Hepatocyte (in vitro differentiated cells): ENCODE measurements at regions not wholly inside any gene's neighbourhood (a gene's known extent, or its start where the extent isn't known, plus 50 kb on each side); places are given as distances from the start of the nearest gene placed in this dataset.

ENCODE experiments used
- DNase-seq: peaks from one replicate; pipeline ENCODE4 v3.0.0-alpha.2; 2016; ENCODE audit warnings: low spot score
- H2AFZ ChIP-seq: fragments of 200-600 bp; sonication (generic); 2 replicates; pipeline ENCODE4 v1.6.0; 2016; ENCODE audit warnings: antibody characterized with exemption, mild to moderate bottlenecking
- H3K27ac ChIP-seq: fragments of 200-600 bp; sonication (generic); 2 replicates; pipeline ENCODE4 v1.5.1; 2016; ENCODE audit warnings: mild to moderate bottlenecking
- H3K27me3 ChIP-seq: fragments of 200-600 bp; sonication (generic); 2 replicates; pipeline ENCODE4 v1.6.1; 2016
- H3K36me3 ChIP-seq: fragments of 200-600 bp; sonication (generic); replicated peaks from 2 replicates; pipeline ENCODE4 v1.5.1; 2016; ENCODE audit warnings: low read depth; ENCODE audit not compliant: insufficient read depth
- H3K4me1 ChIP-seq: fragments of 200-600 bp; sonication (generic); 2 replicates; pipeline ENCODE4 v1.5.1; 2016; ENCODE audit warnings: mild to moderate bottlenecking, moderate library complexity; ENCODE audit not compliant: insufficient read depth
- H3K4me2 ChIP-seq: fragments of 200-600 bp; sonication (generic); 2 replicates; pipeline ENCODE4 v1.6.0; 2016
- H3K4me3 ChIP-seq: fragments of 200-600 bp; sonication (generic); 2 replicates; pipeline ENCODE4 v1.5.1; 2016; ENCODE audit warnings: mild to moderate bottlenecking
- H3K79me2 ChIP-seq: fragments of 200-600 bp; sonication (generic); 2 replicates; pipeline ENCODE4 v1.6.0; 2017; ENCODE audit warnings: mild to moderate bottlenecking
- H3K9me2 ChIP-seq: fragments of 200-600 bp; sonication (generic); replicated peaks from 2 replicates; pipeline ENCODE4 v1.6.0; 2017; ENCODE audit warnings: mild to moderate bottlenecking; ENCODE audit not compliant: insufficient read depth
- H3K9me3 ChIP-seq: fragments of 200-600 bp; sonication (generic); 2 replicates; pipeline ENCODE4 v1.5.1; 2016; ENCODE audit warnings: low read depth, mild to moderate bottlenecking
- H4K20me1 ChIP-seq: fragments of 200-600 bp; sonication (generic); 2 replicates; pipeline ENCODE4 v1.6.0; 2016; ENCODE audit warnings: mild to moderate bottlenecking; ENCODE audit not compliant: insufficient read depth, poor library complexity, severe bottlenecking
- CTCF ChIP-seq: fragments of 200-600 bp; sonication (generic); IDR thresholded peaks from 2 replicates; pipeline ENCODE4 v1.5.1; 2016; ENCODE audit warnings: antibody characterized with exemption, mild to moderate bottlenecking; ENCODE audit not compliant: poor library complexity
- EZH2 ChIP-seq: fragments of 200-600 bp; sonication (generic); IDR thresholded peaks from 2 replicates; pipeline ENCODE4 v1.6.1; 2016; ENCODE audit warnings: antibody characterized with exemption, mild to moderate bottlenecking, borderline replicate concordance
- EZH2phosphoT487 ChIP-seq: fragments of 200-600 bp; sonication (generic); IDR thresholded peaks from one replicate; pipeline ENCODE4 v1.6.1; 2018; ENCODE audit warnings: antibody characterized with exemption, mild to moderate bottlenecking, low read depth, moderate library complexity; ENCODE audit not compliant: unreplicated experiment, severe bottlenecking
- WGBS: methylation state at CpG from one replicate; pipeline ENCODE4 v1.1.6; 2016; ENCODE audit warnings: low lambda C conversion rate; ENCODE audit errors: missing lambda C conversion rate; 5-methylcytosine and 5-hydroxymethylcytosine counted together

GRCh38 chr11:104820431-104820830 lies 77.8 kb downstream of the CASP12 start:
- H3K4me2 ChIP-seq: no peak overlapping the region
- no peaks in the 10 kb centered on the region for H3K9me2 ChIP-seq
- H3K9me3 ChIP-seq: no peaks in the 10 kb centered on the region
- H4K20me1 ChIP-seq: no peaks in the 10 kb centered on the region
- TF ChIP-seq EZH2phosphoT487 (no peak), EZH2 (no peak), CTCF (no peak)
- no peak overlapping the region for H2AFZ ChIP-seq
- H3K36me3 ChIP-seq: no peaks in the 10 kb centered on the region
- H3K4me1 ChIP-seq: no peaks in the 10 kb centered on the region
- H3K27ac ChIP-seq: no peak overlapping the region
- H3K27me3 ChIP-seq: no peaks in the 10 kb centered on the region
- no peaks in the 10 kb centered on the region for H3K79me2 ChIP-seq
- DNase-seq: no peak
- WGBS: 97% methylated on average over 2 of the region's 2 CpGs
- H3K4me3 ChIP-seq: no peak overlapping the region

- Histone ChIP-seq H3K4me2 (no peak overlapping the region), H3K9me2 (no peaks in the 10 kb centered on the region), H3K9me3 (no peaks in the 10 kb centered on the region), H3K27me3 (no peaks in the 10 kb centered on the region), H3K36me3 (no peaks in the 10 kb centered on the region), H3K4me1 (no peaks in the 10 kb centered on the region), H4K20me1 (no peaks in the 10 kb centered on the region), H3K79me2 (no peaks in the 10 kb centered on the region), H3K4me3 (no peak overlapping the region), H2AFZ (no peak overlapping the region), H3K27ac (no peak overlapping the region)
- 77% methylated on average over 4 of the region's 4 CpGs for WGBS
- TF ChIP-seq CTCF: no peak
- no peak for TF ChIP-seq EZH2phosphoT487
- TF ChIP-seq EZH2: no peak
- no peak for DNase-seq
Measured at GRCh38 chr11:104819603-104820002, 78.7 kb downstream of the CASP12 start.

GRCh38 chr11:104819107-104819506 lies 79.2 kb downstream of the CASP12 start:
- TF ChIP-seq EZH2: no peak
- TF ChIP-seq EZH2phosphoT487: no peak
- no peak for TF ChIP-seq CTCF
- H3K4me2 ChIP-seq: no peak overlapping the region
- H3K36me3 ChIP-seq: no peaks in the 10 kb centered on the region
- H2AFZ ChIP-seq: no peak overlapping the region
- H4K20me1 ChIP-seq: no peaks in the 10 kb centered on the region
- H3K79me2 ChIP-seq: no peaks in the 10 kb centered on the region
- no peak for DNase-seq
- no peaks in the 10 kb centered on the region for H3K27me3 ChIP-seq
- no peaks in the 10 kb centered on the region for H3K4me1 ChIP-seq
- no peaks in the 10 kb centered on the region for H3K9me3 ChIP-seq
- H3K9me2 ChIP-seq: no peaks in the 10 kb centered on the region
- H3K4me3 ChIP-seq: no peak overlapping the region
- H3K27ac ChIP-seq: no peak overlapping the region

- Histone ChIP-seq H3K4me3 (no peak overlapping the region), H3K36me3 (no peaks in the 10 kb centered on the region), H3K27ac (no peak overlapping the region), H4K20me1 (no peaks in the 10 kb centered on the region), H3K9me3 (no peaks in the 10 kb centered on the region), H3K4me2 (no peak overlapping the region), H2AFZ (no peak overlapping the region), H3K9me2 (no peaks in the 10 kb centered on the region), H3K4me1 (no peaks in the 10 kb centered on the region), H3K27me3 (no peaks in the 10 kb centered on the region), H3K79me2 (no peaks in the 10 kb centered on the region)
- DNase-seq: peak; percentile 13
- TF ChIP-seq EZH2 (no peak), CTCF (no peak), EZH2phosphoT487 (no peak)
- 84% methylated on average over 3 of the region's 3 CpGs for WGBS
Measured at GRCh38 chr11:104817973-104818372, 80.3 kb downstream of the CASP12 start.
